SK-N-DZ (cell line): ENCODE measurements at regions not wholly inside any gene's neighbourhood (a gene's known extent, or its start where the extent isn't known, plus 50 kb on each side); places are given as distances from the start of the nearest gene placed in this dataset.
"Not testable (repeated sequence)": the region's sequence is repeated elsewhere in the genome, so short reads cannot be mapped to it uniquely, and the experiment has no call there.

ENCODE experiments used
- DNase-seq: peaks from one replicate; pipeline ENCODE4 v3.0.0-alpha.2; 2015; ENCODE audit warnings: low spot score

- not testable (repeated sequence) for DNase-seq
Observed at GRCh38 chr14:83639505-83639875, 1890.5 kb upstream of the FLRT2 start.

- DNase-seq, result no peak
Observed at GRCh38 chr14:83646228-83646627, 1883.7 kb upstream of the FLRT2 start.

DNA sequence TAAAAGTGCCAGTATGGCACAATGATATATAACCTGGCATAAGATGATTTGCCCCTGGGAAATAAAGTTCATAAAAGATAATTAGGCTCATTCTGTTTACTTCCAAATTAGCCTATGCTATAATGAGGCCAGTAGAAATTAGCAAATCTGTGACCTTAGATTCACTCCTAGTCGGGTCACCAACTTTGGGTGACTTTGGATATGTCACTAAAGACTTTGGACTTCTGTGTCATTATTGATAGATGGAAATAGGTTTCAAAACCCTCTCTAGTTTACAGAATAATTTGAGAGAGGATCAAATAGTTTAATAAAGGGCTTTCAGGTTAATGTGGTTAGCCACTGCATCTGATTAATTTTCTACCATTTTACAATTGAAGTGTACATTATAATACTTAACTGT lies 1869.3 kb upstream of the FLRT2 start:
- no peak for DNase-seq

GRCh38 chr14:83664389-83664788 lies 1865.6 kb upstream of the FLRT2 start:
- DNase-seq, result no peak

DNA sequence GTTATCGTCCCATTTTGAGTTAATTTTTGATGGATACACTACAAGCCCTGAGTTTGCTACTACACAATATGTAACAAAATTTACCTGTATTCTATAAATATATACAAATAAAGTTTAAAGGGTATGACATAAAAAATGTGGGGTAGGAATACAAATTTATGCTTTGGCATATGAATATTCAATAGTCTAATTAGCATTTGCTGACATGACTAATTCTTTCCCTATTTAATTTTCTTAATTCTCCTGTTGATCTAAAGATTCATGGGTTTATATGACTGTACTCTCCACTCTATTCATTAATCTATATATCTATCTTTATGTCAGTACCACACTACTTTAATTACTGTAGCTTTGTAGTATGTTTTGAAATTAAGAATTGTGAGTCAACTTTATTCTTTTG lies 1840.7 kb upstream of the FLRT2 start:
- no peak for DNase-seq

- DNase-seq, result no peak
Observed at GRCh38 chr14:83697099-83697498, 1832.8 kb upstream of the FLRT2 start.

DNA sequence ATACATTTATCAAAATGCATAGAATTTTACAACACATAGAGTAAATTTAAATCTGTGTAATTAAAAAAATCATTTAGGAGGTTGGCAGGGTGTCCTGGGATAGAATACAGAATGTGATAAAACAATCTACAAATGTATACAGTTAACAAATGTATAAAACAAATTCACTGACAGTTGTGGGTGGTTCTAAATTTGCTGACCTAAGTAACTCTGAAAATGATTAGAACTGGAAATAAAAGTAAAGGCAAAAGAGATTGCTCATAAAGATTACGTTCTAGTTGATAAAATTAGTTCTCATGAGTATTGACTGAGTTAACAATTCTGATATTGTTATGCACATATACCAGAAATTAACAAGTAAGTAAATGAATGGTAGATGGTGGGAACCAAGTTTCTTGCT lies 1827.3 kb upstream of the FLRT2 start:
- no peak for DNase-seq

- DNase-seq, result no peak
Observed at GRCh38 chr14:83706231-83706954, 1823.6 kb upstream of the FLRT2 start.

- DNase-seq, result no peak
Observed at GRCh38 chr14:83707056-83707455, 1822.9 kb upstream of the FLRT2 start.

GRCh38 chr14:83709116-83709515 lies 1820.8 kb upstream of the FLRT2 start:
- DNase-seq, result no peak

DNA sequence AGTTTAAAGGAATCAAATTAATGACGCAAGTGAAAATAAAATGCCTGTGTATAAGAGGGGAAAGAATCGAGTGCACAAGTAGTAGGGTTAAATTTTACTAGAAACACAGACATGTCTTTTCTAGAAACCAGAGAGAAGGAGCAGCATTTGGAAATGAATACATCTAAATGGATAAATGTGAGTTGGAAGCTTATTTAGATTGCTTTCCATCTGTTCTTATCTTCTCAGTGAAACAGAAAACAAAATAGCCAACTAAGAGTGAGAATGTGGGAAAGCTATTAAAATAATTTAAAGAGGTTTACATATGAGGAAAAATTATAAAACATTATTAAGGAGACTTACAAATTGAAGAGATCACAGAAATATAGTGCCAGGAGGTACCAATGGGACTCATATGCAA lies 1818.9 kb upstream of the FLRT2 start:
- no peak for DNase-seq

- peak; percentile 23 for DNase-seq
Observed at GRCh38 chr14:83712418-83713129, 1817.4 kb upstream of the FLRT2 start.

DNA sequence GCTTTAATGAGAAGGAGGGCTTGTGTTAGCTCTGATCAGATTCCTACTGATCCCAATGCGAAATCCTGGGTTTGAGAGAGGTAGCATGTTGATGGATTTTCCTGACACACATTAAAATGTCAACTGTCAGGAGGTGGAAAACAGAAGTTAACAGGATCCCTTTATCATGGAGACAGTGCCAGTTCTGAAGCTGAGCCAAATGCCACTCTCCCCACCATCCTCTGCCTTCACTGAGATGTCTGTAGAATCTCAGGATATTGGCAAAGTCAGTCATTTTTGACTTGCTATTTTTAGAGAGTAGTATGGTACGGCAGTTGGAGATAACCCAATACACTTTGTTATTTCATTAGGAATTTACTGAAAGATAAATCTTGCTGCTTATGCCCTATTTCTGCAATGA lies 1816.2 kb upstream of the FLRT2 start:
- DNase-seq, result no peak

DNA sequence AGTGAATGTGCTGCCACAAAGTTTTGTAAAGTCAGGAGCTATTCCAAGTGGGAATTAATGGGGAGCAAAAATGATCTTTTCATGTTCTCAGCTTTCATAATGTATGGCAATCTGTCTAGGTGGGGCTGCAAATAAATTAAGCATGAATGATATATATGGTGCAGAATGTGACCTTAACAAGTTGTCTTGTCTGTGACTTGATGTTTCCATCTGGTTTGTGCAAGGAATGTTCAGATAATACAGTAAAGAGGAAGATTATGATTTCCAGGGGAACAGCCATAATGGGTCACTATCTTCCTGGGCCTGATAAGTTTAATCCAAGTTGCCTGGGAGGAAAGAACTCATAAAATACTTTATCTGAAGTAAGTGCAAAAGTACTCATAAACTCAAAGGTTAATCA lies 1815.8 kb upstream of the FLRT2 start:
- no peak for DNase-seq

GRCh38 chr14:83719435-83719834 lies 1810.5 kb upstream of the FLRT2 start:
- DNase-seq, result not testable (repeated sequence)

DNA sequence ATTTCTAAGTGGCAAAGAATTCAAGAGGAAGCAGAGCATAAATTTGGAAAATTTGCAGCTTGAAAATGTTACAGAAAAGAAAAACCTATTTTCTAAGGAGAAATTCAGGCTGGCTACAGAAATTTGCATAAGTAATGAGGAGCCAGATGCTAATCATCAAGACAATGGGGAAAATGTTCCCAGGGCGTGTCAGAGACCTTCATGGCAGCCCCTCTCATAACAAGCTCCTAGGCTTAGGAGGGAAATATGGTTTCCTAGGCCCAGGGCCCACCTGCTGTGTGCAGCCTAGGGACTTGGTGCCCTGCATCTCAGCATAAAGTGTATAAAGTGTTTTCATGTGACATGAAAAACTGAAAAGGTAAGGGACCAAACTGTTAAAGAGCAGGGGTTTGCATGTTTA lies 1796.3 kb upstream of the FLRT2 start:
- DNase-seq, result no peak

DNA sequence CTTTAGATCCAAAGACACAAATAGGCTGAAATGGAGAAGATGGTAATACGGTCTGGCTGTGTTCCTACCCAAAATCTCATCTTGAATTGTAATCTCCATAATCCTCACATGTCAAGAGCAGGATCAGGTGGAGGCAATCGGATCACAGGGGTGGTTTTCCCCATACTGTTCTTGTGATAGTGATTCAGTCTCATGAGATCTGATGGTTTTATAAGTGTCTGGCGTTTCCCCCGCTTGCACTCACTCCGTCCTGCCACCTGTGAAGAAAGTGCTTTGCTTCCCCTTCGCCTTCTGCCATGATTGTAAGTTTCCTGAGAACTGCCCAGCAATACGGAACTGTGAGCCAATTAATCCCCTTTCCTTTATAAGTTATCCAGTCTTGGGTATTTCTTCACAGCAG lies 1795.5 kb upstream of the FLRT2 start:
- no peak for DNase-seq

- DNase-seq, result no peak
Observed at GRCh38 chr14:83741269-83741668, 1788.7 kb upstream of the FLRT2 start.

- no peak for DNase-seq
Observed at GRCh38 chr14:83744224-83744623, 1785.7 kb upstream of the FLRT2 start.

- no peak for DNase-seq
Observed at GRCh38 chr14:83744891-83745290, 1785.1 kb upstream of the FLRT2 start.

DNA sequence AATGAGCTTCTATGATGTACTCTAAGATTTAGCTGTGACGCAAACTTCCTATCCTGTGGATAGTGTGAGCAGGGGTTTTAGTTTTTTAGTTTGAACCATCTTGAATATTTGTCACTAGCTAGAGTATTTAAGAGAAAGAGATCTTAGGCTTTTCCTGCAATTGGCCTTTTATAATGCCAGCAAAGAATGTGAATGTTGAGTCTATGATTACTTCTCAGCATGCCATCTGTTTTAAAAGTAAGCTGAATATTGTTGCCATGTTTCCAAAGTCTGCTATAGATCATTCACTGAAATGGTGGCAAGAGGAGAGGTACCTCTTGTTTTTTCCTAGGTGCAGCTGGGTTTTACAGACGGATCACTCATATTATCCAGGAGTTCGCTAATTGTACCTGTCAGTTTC lies 1783.6 kb upstream of the FLRT2 start:
- no peak for DNase-seq

GRCh38 chr14:83757916-83758315 lies 1772.0 kb upstream of the FLRT2 start:
- DNase-seq, result no peak
